SK-N-SH (cell line): ENCODE measurements at regions not wholly inside any gene's neighbourhood (a gene's known extent, or its start where the extent isn't known, plus 50 kb on each side); places are given as distances from the start of the nearest gene placed in this dataset.

ENCODE experiments used
- ELF1 ChIP-seq: IDR thresholded peaks from 2 replicates; pipeline ENCODE4 v1.4.0; 2012
- EP300 ChIP-seq, 2 experiments: IDR thresholded peaks; 2 replicates each; pipeline versions ENCODE4 v1.4.0 to v1.6.1; 2012; ENCODE audit warnings: borderline replicate concordance in 1 of 2, low read depth in 1 of 2, low read length in 1 of 2
- GABPA ChIP-seq: IDR thresholded peaks from 2 replicates; pipeline ENCODE4 v1.4.0; 2012; ENCODE audit warnings: low read depth, mild to moderate bottlenecking
- JUND ChIP-seq: IDR thresholded peaks from 2 replicates; pipeline ENCODE4 v1.4.0; 2012
- MXI1 ChIP-seq: IDR thresholded peaks from 2 replicates; pipeline ENCODE4 v1.6.1; 2012; ENCODE audit warnings: mild to moderate bottlenecking, low read depth, low read length, improper control_type of control experiment
- POLR2AphosphoS5 ChIP-seq: IDR thresholded peaks from 2 replicates; pipeline ENCODE4 v1.6.1; 2012; ENCODE audit warnings: low read depth, low read length
- RAD21 ChIP-seq: IDR thresholded peaks from 2 replicates; pipeline ENCODE4 v1.6.1; 2012; ENCODE audit warnings: mild to moderate bottlenecking, low read length
- RCOR1 ChIP-seq: fragments of 150-350 bp; IDR thresholded peaks from 2 replicates; pipeline ENCODE4 v1.6.1; 2017; ENCODE audit warnings: antibody characterized with exemption, low read length
- TCF12 ChIP-seq: IDR thresholded peaks from 2 replicates; pipeline ENCODE4 v1.4.0; 2012
- YY1 ChIP-seq: IDR thresholded peaks from 2 replicates; pipeline ENCODE4 v1.4.0; 2012; ENCODE audit warnings: low read depth, mild to moderate bottlenecking
- TF ChIP-seq, protein P1 (sequence below): IDR thresholded peaks from 2 replicates; pipeline ENCODE4; 2012
- TF ChIP-seq, protein P2 (sequence below): fragments of 200-600 bp; sonication (generic); IDR thresholded peaks from 2 replicates; pipeline ENCODE4 v1.6.1; 2017; ENCODE audit warnings: antibody characterized with exemption, mild to moderate bottlenecking, moderate library complexity
- TF ChIP-seq, protein P3 (sequence below): IDR thresholded peaks from 2 replicates; pipeline ENCODE4 v1.4.0; 2012; ENCODE audit warnings: low read depth, borderline replicate concordance
- TF ChIP-seq, protein P4 (sequence below): IDR thresholded peaks from 2 replicates; pipeline ENCODE4 v1.4.0; 2012; ENCODE audit warnings: low read depth

DNA sequence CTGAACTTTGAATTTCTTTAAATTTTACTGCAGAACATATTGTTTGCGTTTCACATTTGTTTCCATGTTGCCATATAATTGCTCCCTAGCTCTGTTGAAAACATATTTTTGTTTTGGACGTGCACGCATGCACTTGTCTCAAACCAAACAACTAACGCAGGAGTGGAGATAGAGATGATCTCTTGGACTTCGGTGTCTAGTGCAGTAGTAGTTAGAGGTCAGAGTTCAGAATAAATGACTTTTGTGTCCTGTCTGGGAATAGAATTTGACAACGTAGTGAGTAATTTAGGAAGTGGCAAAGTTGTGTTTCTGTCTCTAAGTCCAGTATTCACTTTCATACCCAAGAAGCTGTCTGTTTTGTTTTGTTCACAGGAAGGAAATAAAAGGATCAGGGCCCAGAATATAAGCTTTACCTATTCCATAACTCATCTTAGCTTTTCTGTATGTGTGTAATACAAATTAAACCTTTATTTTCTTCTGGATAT, 173.8 kb downstream of the AEBP2 start:
- TF ChIP-seq RCOR1 (no peak), TCF12 (no peak), POLR2AphosphoS5 (no peak), GABPA (no peak), RAD21 (no peak), YY1 (no peak), MXI1 (no peak), ELF1 (no peak), JUND (no peak), EP300 (IDR thresholded peaks at IDR 0.05; ENCODE audit: borderline replicate concordance in 1 of 2, low read depth in 1 of 2, low read length in 1 of 2) (no peak)
- TF ChIP-seq, protein P1, sequence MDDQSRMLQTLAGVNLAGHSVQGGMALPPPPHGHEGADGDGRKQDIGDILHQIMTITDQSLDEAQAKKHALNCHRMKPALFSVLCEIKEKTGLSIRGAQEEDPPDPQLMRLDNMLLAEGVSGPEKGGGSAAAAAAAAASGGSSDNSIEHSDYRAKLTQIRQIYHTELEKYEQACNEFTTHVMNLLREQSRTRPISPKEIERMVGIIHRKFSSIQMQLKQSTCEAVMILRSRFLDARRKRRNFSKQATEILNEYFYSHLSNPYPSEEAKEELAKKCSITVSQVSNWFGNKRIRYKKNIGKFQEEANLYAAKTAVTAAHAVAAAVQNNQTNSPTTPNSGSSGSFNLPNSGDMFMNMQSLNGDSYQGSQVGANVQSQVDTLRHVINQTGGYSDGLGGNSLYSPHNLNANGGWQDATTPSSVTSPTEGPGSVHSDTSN: no peak
- TF ChIP-seq, protein P2, sequence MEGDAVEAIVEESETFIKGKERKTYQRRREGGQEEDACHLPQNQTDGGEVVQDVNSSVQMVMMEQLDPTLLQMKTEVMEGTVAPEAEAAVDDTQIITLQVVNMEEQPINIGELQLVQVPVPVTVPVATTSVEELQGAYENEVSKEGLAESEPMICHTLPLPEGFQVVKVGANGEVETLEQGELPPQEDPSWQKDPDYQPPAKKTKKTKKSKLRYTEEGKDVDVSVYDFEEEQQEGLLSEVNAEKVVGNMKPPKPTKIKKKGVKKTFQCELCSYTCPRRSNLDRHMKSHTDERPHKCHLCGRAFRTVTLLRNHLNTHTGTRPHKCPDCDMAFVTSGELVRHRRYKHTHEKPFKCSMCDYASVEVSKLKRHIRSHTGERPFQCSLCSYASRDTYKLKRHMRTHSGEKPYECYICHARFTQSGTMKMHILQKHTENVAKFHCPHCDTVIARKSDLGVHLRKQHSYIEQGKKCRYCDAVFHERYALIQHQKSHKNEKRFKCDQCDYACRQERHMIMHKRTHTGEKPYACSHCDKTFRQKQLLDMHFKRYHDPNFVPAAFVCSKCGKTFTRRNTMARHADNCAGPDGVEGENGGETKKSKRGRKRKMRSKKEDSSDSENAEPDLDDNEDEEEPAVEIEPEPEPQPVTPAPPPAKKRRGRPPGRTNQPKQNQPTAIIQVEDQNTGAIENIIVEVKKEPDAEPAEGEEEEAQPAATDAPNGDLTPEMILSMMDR: no peak
- TF ChIP-seq, protein P3, sequence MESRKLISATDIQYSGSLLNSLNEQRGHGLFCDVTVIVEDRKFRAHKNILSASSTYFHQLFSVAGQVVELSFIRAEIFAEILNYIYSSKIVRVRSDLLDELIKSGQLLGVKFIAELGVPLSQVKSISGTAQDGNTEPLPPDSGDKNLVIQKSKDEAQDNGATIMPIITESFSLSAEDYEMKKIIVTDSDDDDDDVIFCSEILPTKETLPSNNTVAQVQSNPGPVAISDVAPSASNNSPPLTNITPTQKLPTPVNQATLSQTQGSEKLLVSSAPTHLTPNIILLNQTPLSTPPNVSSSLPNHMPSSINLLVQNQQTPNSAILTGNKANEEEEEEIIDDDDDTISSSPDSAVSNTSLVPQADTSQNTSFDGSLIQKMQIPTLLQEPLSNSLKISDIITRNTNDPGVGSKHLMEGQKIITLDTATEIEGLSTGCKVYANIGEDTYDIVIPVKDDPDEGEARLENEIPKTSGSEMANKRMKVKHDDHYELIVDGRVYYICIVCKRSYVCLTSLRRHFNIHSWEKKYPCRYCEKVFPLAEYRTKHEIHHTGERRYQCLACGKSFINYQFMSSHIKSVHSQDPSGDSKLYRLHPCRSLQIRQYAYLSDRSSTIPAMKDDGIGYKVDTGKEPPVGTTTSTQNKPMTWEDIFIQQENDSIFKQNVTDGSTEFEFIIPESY: no peak
- TF ChIP-seq, protein P4, sequence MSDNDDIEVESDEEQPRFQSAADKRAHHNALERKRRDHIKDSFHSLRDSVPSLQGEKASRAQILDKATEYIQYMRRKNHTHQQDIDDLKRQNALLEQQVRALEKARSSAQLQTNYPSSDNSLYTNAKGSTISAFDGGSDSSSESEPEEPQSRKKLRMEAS: no peak
